ENCODE measurements at regions not wholly inside any gene's neighbourhood (a gene's known extent, or its start where the extent isn't known, plus 50 kb on each side); places are given as distances from the start of the nearest gene placed in this dataset.
"Not testable (repeated sequence)": the region's sequence is repeated elsewhere in the genome, so short reads cannot be mapped to it uniquely, and the experiment has no call there.

DNA sequence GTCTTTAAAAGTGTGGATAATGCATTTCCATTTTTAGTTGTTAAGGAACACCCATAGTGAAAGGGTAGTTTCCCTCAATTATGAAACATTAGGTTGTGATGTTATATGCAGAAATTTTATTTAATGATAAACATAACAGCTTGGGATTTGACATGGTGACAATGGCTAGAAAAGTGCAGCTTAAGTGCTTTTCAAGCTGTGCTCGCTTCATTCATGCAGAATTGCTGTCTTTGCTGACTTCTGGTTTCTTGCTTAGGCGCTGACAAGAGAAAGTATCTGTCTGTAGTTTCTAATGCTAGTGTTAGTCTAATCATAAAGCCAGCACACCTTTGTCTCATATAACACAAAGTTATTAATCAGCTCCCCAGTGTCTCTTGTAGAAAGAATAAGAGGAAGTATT is 170.0 kb downstream of the ARL5B start:
- Histone ChIP-seq H3K27ac (ENCODE audit: low read depth, low read length, poor library complexity, severe bottlenecking) (no peak overlapping the region), H3K79me2 (ENCODE audit: insufficient read depth, low read length) (no peaks in the 10 kb centered on the region), H3K9me3 (ENCODE audit: low read length) (no peaks in the 10 kb centered on the region), H3F3A (ENCODE audit: insufficient read depth, low read length) (no peaks in the 10 kb centered on the region), H3K27me3 (ENCODE audit: insufficient read depth, low read length) (no peaks in the 10 kb centered on the region), H3K36me3 (ENCODE audit: insufficient read depth, low read length) (no peaks in the 10 kb centered on the region), H3K9me2 (ENCODE audit: low read depth, low read length) (no peaks in the 10 kb centered on the region), H3K4me3 (ENCODE audit: low read depth, low read length, poor library complexity, severe bottlenecking) (no peak overlapping the region), H3K4me2 (ENCODE audit: low read length) (no peak overlapping the region), H4K20me1 (ENCODE audit: insufficient read depth, low read length) (no peaks in the 10 kb centered on the region), H3K9ac (ENCODE audit: low read length) (no peak overlapping the region), H3K4me1 (ENCODE audit: insufficient read depth, low read length, severe bottlenecking) (no peaks in the 10 kb centered on the region), H2AFZ (ENCODE audit: low read length) (no peak overlapping the region)
- TF ChIP-seq EZH2 (IDR thresholded peaks at IDR 0.05; ENCODE audit: borderline replicate concordance, low read length) = no peak
- TF ChIP-seq, protein P1, sequence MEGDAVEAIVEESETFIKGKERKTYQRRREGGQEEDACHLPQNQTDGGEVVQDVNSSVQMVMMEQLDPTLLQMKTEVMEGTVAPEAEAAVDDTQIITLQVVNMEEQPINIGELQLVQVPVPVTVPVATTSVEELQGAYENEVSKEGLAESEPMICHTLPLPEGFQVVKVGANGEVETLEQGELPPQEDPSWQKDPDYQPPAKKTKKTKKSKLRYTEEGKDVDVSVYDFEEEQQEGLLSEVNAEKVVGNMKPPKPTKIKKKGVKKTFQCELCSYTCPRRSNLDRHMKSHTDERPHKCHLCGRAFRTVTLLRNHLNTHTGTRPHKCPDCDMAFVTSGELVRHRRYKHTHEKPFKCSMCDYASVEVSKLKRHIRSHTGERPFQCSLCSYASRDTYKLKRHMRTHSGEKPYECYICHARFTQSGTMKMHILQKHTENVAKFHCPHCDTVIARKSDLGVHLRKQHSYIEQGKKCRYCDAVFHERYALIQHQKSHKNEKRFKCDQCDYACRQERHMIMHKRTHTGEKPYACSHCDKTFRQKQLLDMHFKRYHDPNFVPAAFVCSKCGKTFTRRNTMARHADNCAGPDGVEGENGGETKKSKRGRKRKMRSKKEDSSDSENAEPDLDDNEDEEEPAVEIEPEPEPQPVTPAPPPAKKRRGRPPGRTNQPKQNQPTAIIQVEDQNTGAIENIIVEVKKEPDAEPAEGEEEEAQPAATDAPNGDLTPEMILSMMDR (IDR thresholded peaks at IDR 0.05; ENCODE audit: low read length) = no peak

DNA sequence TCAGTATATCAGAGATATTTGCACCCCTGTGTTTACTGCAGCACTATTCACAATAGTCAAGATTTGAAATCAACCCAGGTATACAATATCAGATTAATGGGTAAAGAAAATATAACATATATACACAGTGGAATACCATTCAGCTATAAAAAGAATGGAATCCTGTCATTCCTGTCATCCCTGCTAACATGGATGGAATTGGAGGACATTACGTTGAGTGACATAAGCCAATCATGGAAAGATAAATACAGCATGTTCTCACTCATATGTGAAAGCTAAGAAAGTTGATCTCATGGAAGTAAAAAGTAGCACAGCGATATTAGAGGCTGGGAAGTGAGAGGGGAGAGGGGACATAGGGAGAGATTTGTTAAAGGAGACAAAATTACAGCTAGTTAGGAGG is 171.0 kb downstream of the ARL5B start:
- Histone ChIP-seq H3K27me3 (ENCODE audit: insufficient read depth, low read length) (no peaks in the 10 kb centered on the region), H3K36me3 (ENCODE audit: insufficient read depth, low read length) (no peaks in the 10 kb centered on the region), H4K20me1 (ENCODE audit: insufficient read depth, low read length) (no peaks in the 10 kb centered on the region), H3F3A (ENCODE audit: insufficient read depth, low read length) (no peaks in the 10 kb centered on the region), H3K4me2 (ENCODE audit: low read length) (no peak overlapping the region), H3K79me2 (ENCODE audit: insufficient read depth, low read length) (no peaks in the 10 kb centered on the region), H3K9me2 (ENCODE audit: low read depth, low read length) (no peaks in the 10 kb centered on the region), H3K27ac (ENCODE audit: low read depth, low read length, poor library complexity, severe bottlenecking) (no peak overlapping the region), H2AFZ (ENCODE audit: low read length) (no peak overlapping the region), H3K9me3 (ENCODE audit: low read length) (no peaks in the 10 kb centered on the region), H3K4me3 (ENCODE audit: low read depth, low read length, poor library complexity, severe bottlenecking) (no peak overlapping the region), H3K9ac (ENCODE audit: low read length) (no peak overlapping the region), H3K4me1 (ENCODE audit: insufficient read depth, low read length, severe bottlenecking) (no peaks in the 10 kb centered on the region)
- TF ChIP-seq, protein P1 (IDR thresholded peaks at IDR 0.05; ENCODE audit: low read length) = no peak
- no peak for TF ChIP-seq EZH2 (IDR thresholded peaks at IDR 0.05; ENCODE audit: borderline replicate concordance, low read length)

DNA sequence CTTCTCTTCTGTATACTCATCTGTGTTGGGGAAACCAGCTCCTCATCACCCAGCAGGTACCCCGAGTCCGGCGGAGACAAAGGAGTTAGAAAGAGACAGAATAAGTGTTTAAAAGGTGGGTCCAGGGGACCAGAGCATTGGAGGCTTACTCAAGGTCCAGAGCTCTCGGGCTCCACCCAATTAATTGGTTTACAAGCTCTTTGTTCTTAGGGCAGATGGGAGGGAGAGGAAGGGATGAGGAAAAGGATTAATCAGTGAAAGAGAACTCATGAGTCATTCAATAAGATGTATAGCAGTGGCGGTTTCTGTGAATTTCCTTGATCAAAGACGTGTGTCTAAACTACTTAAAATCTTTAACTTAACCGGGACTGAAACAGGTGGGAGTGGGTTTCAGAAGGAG is 192.0 kb upstream of the MALRD1 start:
- H4K20me1 ChIP-seq (ENCODE audit: insufficient read depth, low read length); H3K36me3 ChIP-seq (ENCODE audit: insufficient read depth, low read length); H3K9me2 ChIP-seq (ENCODE audit: low read depth, low read length); H2AFZ ChIP-seq (ENCODE audit: low read length); H3K4me3 ChIP-seq (ENCODE audit: low read depth, low read length, poor library complexity, severe bottlenecking); H3K9me3 ChIP-seq (ENCODE audit: low read length); H3K27me3 ChIP-seq (ENCODE audit: insufficient read depth, low read length); H3K79me2 ChIP-seq (ENCODE audit: insufficient read depth, low read length); H3K9ac ChIP-seq (ENCODE audit: low read length); H3F3A ChIP-seq (ENCODE audit: insufficient read depth, low read length); H3K27ac ChIP-seq (ENCODE audit: low read depth, low read length, poor library complexity, severe bottlenecking); H3K4me2 ChIP-seq (ENCODE audit: low read length); H3K4me1 ChIP-seq (ENCODE audit: insufficient read depth, low read length, severe bottlenecking): not testable (repeated sequence)

DNA sequence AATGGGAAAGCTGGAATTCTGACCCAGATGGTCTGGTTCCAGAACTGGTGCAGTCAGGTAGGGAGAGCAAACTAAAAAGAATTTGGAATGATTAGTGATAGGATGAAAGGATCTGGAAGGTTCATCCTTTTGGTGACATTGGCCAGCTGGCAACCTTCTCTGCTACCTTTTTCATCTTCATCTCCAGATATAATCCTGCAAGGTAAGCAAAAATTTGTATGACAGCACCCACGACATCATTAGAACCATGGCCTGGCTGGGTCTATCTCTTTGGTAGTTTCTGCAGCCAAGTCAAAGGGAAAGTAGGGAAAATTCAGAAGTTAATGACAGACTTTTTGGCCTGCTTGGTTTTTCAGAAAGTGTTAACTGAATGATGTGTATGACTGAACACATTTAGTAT is 188.9 kb upstream of the MALRD1 start:
- Histone ChIP-seq H3K36me3 (ENCODE audit: insufficient read depth, low read length) (no peaks in the 10 kb centered on the region), H3F3A (ENCODE audit: insufficient read depth, low read length) (no peaks in the 10 kb centered on the region), H3K4me1 (ENCODE audit: insufficient read depth, low read length, severe bottlenecking) (no peaks in the 10 kb centered on the region), H4K20me1 (ENCODE audit: insufficient read depth, low read length) (no peaks in the 10 kb centered on the region), H3K9me3 (ENCODE audit: low read length) (no peaks in the 10 kb centered on the region), H3K9ac (ENCODE audit: low read length) (no peak overlapping the region), H3K4me3 (ENCODE audit: low read depth, low read length, poor library complexity, severe bottlenecking) (no peak overlapping the region), H2AFZ (ENCODE audit: low read length) (no peak overlapping the region), H3K27me3 (ENCODE audit: insufficient read depth, low read length) (no peaks in the 10 kb centered on the region), H3K4me2 (ENCODE audit: low read length) (no peak overlapping the region), H3K79me2 (ENCODE audit: insufficient read depth, low read length) (no peaks in the 10 kb centered on the region), H3K27ac (ENCODE audit: low read depth, low read length, poor library complexity, severe bottlenecking) (no peak overlapping the region), H3K9me2 (ENCODE audit: low read depth, low read length) (no peaks in the 10 kb centered on the region)
- TF ChIP-seq EZH2 (IDR thresholded peaks at IDR 0.05; ENCODE audit: borderline replicate concordance, low read length) = no peak
- TF ChIP-seq, protein P1 (IDR thresholded peaks at IDR 0.05; ENCODE audit: low read length) = no peak
